ENCODE measurements at regions not wholly inside any gene's neighbourhood (a gene's known extent, or its start where the extent isn't known, plus 50 kb on each side); places are given as distances from the start of the nearest gene placed in this dataset.

- TF ChIP-seq E2F6 (IDR thresholded peaks at IDR 0.05; ENCODE audit: borderline replicate concordance, low read depth) (peak; percentile 95), JUNB (IDR thresholded peaks at IDR 0.05) (peak; percentile 91), SREBF2 (IDR thresholded peaks at IDR 0.05) (no peak), MAX (IDR thresholded peaks at IDR 0.05) (peak; percentile 93), GATA3 (IDR thresholded peaks at IDR 0.05; ENCODE audit: borderline replicate concordance) (peak; percentile 96), ZSCAN20 (CRISPR knock-in tag; IDR thresholded peaks at IDR 0.05) (no peak)
Observed at GRCh38 chr1:98086796-98087441, 166.1 kb upstream of the DPYD start (continued).

GRCh38 chr1:98086156-98086555 lies 165.3 kb upstream of the DPYD start:
- ATAC-seq (peak; percentile 39 to 46; a peak in 3 of 6 replicates), DNase-seq (ENCODE audit: low read depth in 1 of 2, low spot score in 1 of 2) (peak in 1 of 2 experiments; percentile 55), FAIRE-seq (no peak)
- POLR2A ChIA-PET: interaction anchor here (1.1 to 1.2 kb wide), 2 partner anchors 124 to 240 kb away, joined by 3 to 6 read pairs; no protein-coding TSS in a partner anchor
- no CpG with 5 or more reads among the region's 1 CpG for WGBS (ENCODE audit: missing lambda C conversion rate)
- TF ChIP-seq CEBPB (IDR thresholded peaks at IDR 0.05) (no peak), HOXB5 (CRISPR knock-in tag; IDR thresholded peaks at IDR 0.05) (no peak), FOSB (CRISPR knock-in tag; IDR thresholded peaks at IDR 0.05) (no peak), EHF (CRISPR knock-in tag; IDR thresholded peaks at IDR 0.05) (no peak), RNF2 (IDR thresholded peaks at IDR 0.05; ENCODE audit: borderline replicate concordance, low read depth) (no peak), CTCF (IDR thresholded peaks at IDR 0.05) (no peak), GATA3 (IDR thresholded peaks at IDR 0.05; ENCODE audit: borderline replicate concordance) (no peak), HES2 (IDR thresholded peaks at IDR 0.05) (no peak)
- H3K4me1 ChIP-seq: peaks cover 21% of the 10 kb centered on the region
- CTCF ChIA-PET: no interaction called here
- H3K27ac ChIP-seq: peak overlapping the region; percentile 81 to 89
- H3K4me2 ChIP-seq: peak overlapping the region; percentile 70; the same call in 1 of the 3 replicates
- H3K9me3 ChIP-seq: peaks cover 13% of the 10 kb centered on the region; the same call in 2 of the 3 replicates
- H3K4me3 ChIP-seq: no peak overlapping the region

- WGBS (ENCODE audit: missing lambda C conversion rate): 62% methylated on average over 2 of the region's 2 CpGs
- FAIRE-seq (no peak), ATAC-seq (no peak), DNase-seq (ENCODE audit: low read depth in 1 of 2, low spot score in 1 of 2) (no peak)
- Histone ChIP-seq H3K4me3 (no peak overlapping the region), H3K9me3 (peaks cover 13% of the 10 kb centered on the region; the same call in 2 of the 3 replicates), H3K4me1 (peaks cover 18% of the 10 kb centered on the region), H3K27ac (peak overlapping the region in 1 of 2 experiments; percentile 89; a peak in 3 of 6 replicates), H3K4me2 (no peak overlapping the region)
- no peak for TF ChIP-seq PBX3 (IDR thresholded peaks at IDR 0.05)
- no peak for TF ChIP-seq ATOH8 (CRISPR knock-in tag; IDR thresholded peaks at IDR 0.05; ENCODE audit: low read depth)
- no peak for TF ChIP-seq MYC (IDR thresholded peaks at IDR 0.05; ENCODE audit: borderline replicate concordance, low read length)
- no peak for TF ChIP-seq RARB (CRISPR knock-in tag; IDR thresholded peaks at IDR 0.05)
- TF ChIP-seq EP300 (IDR thresholded peaks at IDR 0.05): no peak
- TF ChIP-seq RCOR1 (IDR thresholded peaks at IDR 0.05; ENCODE audit: low read depth, low read length): no peak
- ChIA-PET POLR2A (no interaction called here), CTCF (no interaction called here)
Observed at GRCh38 chr1:98084188-98084587, 163.4 kb upstream of the DPYD start.
